Right ventricle myocardium inferior (tissue), 1 donor: ENCODE measurements at regions not wholly inside any gene's neighbourhood (a gene's known extent, or its start where the extent isn't known, plus 50 kb on each side); places are given as distances from the start of the nearest gene placed in this dataset.
A peak's percentile ranks its signal among the peaks of the same experiment; 100 is the strongest.

ENCODE experiments used
- ATAC-seq: fragments of 200-7000 bp; cut with Tn5 transposase; one replicate; pipeline ENCODE4 v1.9.1; 2020; ENCODE audit warnings: mild to moderate bottlenecking, moderate library complexity
- DNase-seq: peaks from one replicate; pipeline ENCODE4 v3.0.0; 2021; ENCODE audit errors: missing footprints
- intact Hi-C: fragments of 100-400 bp; cut with DNase I; formaldehyde crosslinking; loops from one replicate; pipeline ENCODE4 v1.11.0; 2022
- donor health status: DM: no; HTN: yes; CAD: no; lungs with severe emphysema.

GRCh38 chr22:46061501-46062231, 84.7 kb upstream of the WNT7B start:
- DNase-seq (peak; percentile 61), ATAC-seq (no peak)
- intact Hi-C loops, result no loop called here

- intact Hi-C loops, result no loop called here
- DNase-seq, result no peak
- ATAC-seq, result no peak
These were observed 85.3 kb upstream of the WNT7B start for GRCh38 chr22:46062232-46062615.

- intact Hi-C loops, result no loop called here
- DNase-seq, result peak; percentile 45
- ATAC-seq, result no peak
These were observed 86.1 kb upstream of the WNT7B start for GRCh38 chr22:46062971-46063631.

- no peak for ATAC-seq
- intact Hi-C loops, result no loop called here
- DNase-seq, result peak; percentile 4
These were observed 86.5 kb upstream of the PPARA start for GRCh38 chr22:46063846-46064227.

- peak; percentile 24 for ATAC-seq
- intact Hi-C loops, result no loop called here
- DNase-seq, result no peak
These were observed 85.9 kb upstream of the PPARA start for GRCh38 chr22:46064228-46064965.

- intact Hi-C loops, result no loop called here
- DNase-seq, result peak; percentile 40
- ATAC-seq, result no peak
These were observed 85.2 kb upstream of the PPARA start for GRCh38 chr22:46064966-46065666.

- intact Hi-C loops, result no loop called here
- ATAC-seq, result no peak
- DNase-seq, result no peak
These were observed 84.5 kb upstream of the PPARA start for GRCh38 chr22:46065691-46066454.

GRCh38 chr22:46066691-46067090, 83.6 kb upstream of the PPARA start:
- intact Hi-C loops, result loop anchor here (1.0 kb wide), 1 partner anchor 9 kb away; no protein-coding TSS in a partner anchor
- DNase-seq (peak; percentile 18), ATAC-seq (no peak)

- ATAC-seq (no peak), DNase-seq (no peak)
- intact Hi-C loops, result loop anchor here (1.0 kb wide), 1 partner anchor 10 kb away; no protein-coding TSS in a partner anchor
These were observed 82.9 kb upstream of the PPARA start for GRCh38 chr22:46067159-46068111.

- ATAC-seq (no peak), DNase-seq (no peak)
- intact Hi-C loops, result no loop called here
These were observed 82.1 kb upstream of the PPARA start for GRCh38 chr22:46068181-46068592.

- DNase-seq, result peak; percentile 53
- intact Hi-C loops, result no loop called here
- ATAC-seq, result no peak
These were observed 81.5 kb upstream of the PPARA start for GRCh38 chr22:46068593-46069491.

GRCh38 chr22:46069521-46070214, 80.7 kb upstream of the PPARA start:
- DNase-seq (peak; percentile 91), ATAC-seq (peak; percentile 48)
- intact Hi-C loops, result loop anchor here (5.0 kb wide), 2 partner anchors 32 to 57 kb away; no protein-coding TSS in a partner anchor

- ATAC-seq, result peak; percentile 65
- intact Hi-C loops, result loop anchor here (5.0 kb wide), 2 partner anchors 33 to 58 kb away; no protein-coding TSS in a partner anchor
These were observed 80.0 kb upstream of the PPARA start for GRCh38 chr22:46070215-46070802.

GRCh38 chr22:46070803-46071450, 79.4 kb upstream of the PPARA start:
- DNase-seq (peak; percentile 86), ATAC-seq (peak; percentile 45)
- intact Hi-C loops, result loop anchor here (5.0 kb wide), 2 partner anchors 34 to 59 kb away; no protein-coding TSS in a partner anchor

More at GRCh38 chr22:46070215-46070802, 80.0 kb upstream of the PPARA start:
- peak; percentile 90 for DNase-seq
